ENCODE measurements at regions not wholly inside any gene's neighbourhood (a gene's known extent, or its start where the extent isn't known, plus 50 kb on each side); places are given as distances from the start of the nearest gene placed in this dataset.
A peak's percentile ranks its signal among the peaks of the same experiment; 100 is the strongest.

GRCh38 chr7:4612237-4612636 lies 69.9 kb upstream of the FOXK1 start:
- no peak overlapping the region for H3K27ac ChIP-seq (replicated peaks)
- H3K4me3 ChIP-seq (replicated peaks; ENCODE audit: insufficient read depth, low read length) = no peak overlapping the region
- no peak for DNase-seq (ENCODE audit: low read depth in 1 of 2, low spot score in 1 of 2)
- no peaks in the 10 kb centered on the region for H3K27me3 ChIP-seq (ENCODE audit: insufficient read depth, poor library complexity, severe bottlenecking)
- no peak for TF ChIP-seq POLR2AphosphoS5 (IDR thresholded peaks at IDR 0.05; ENCODE audit: low read depth)
- TF ChIP-seq SPI1 (IDR thresholded peaks at IDR 0.05; ENCODE audit: borderline replicate concordance, low read depth) = no peak
- no peak for TF ChIP-seq REST (IDR thresholded peaks at IDR 0.05; ENCODE audit: insufficient replicate concordance, low read depth)
- TF ChIP-seq CTCF (IDR thresholded peaks at IDR 0.05; ENCODE audit: insufficient read depth, low read length) = no peak
- no peak for TF ChIP-seq GABPA (IDR thresholded peaks at IDR 0.05; ENCODE audit: low read depth)

GRCh38 chr7:4612939-4613841 lies 68.9 kb upstream of the FOXK1 start:
- H3K27ac ChIP-seq (replicated peaks) = no peak overlapping the region
- no peak overlapping the region for H3K4me3 ChIP-seq (replicated peaks; ENCODE audit: insufficient read depth, low read length)
- DNase-seq (ENCODE audit: low read depth in 1 of 2, low spot score in 1 of 2) = peak in 1 of 2 experiments; percentile 50
- no peaks in the 10 kb centered on the region for H3K27me3 ChIP-seq (ENCODE audit: insufficient read depth, poor library complexity, severe bottlenecking)
- no peak for TF ChIP-seq REST (IDR thresholded peaks at IDR 0.05; ENCODE audit: insufficient replicate concordance, low read depth)
- no peak for TF ChIP-seq CTCF (IDR thresholded peaks at IDR 0.05; ENCODE audit: insufficient read depth, low read length)
- no peak for TF ChIP-seq POLR2AphosphoS5 (IDR thresholded peaks at IDR 0.05; ENCODE audit: low read depth)
- peak; percentile 74; the same call in 1 of the 2 replicates for TF ChIP-seq SPI1 (IDR thresholded peaks at IDR 0.05; ENCODE audit: borderline replicate concordance, low read depth)
- no peak for TF ChIP-seq GABPA (IDR thresholded peaks at IDR 0.05; ENCODE audit: low read depth)

- Histone ChIP-seq H3K27me3 (ENCODE audit: insufficient read depth, poor library complexity, severe bottlenecking) (no peaks in the 10 kb centered on the region), H3K4me3 (replicated peaks; ENCODE audit: insufficient read depth, low read length) (no peak overlapping the region), H3K27ac (replicated peaks) (no peak overlapping the region)
- TF ChIP-seq POLR2AphosphoS5 (IDR thresholded peaks at IDR 0.05; ENCODE audit: low read depth) (no peak), GABPA (IDR thresholded peaks at IDR 0.05; ENCODE audit: low read depth) (no peak), REST (IDR thresholded peaks at IDR 0.05; ENCODE audit: insufficient replicate concordance, low read depth) (no peak), SPI1 (IDR thresholded peaks at IDR 0.05; ENCODE audit: borderline replicate concordance, low read depth) (no peak), CTCF (IDR thresholded peaks at IDR 0.05; ENCODE audit: insufficient read depth, low read length) (no peak)
- DNase-seq (ENCODE audit: low read depth in 1 of 2, low spot score in 1 of 2) = no peak
Measured at GRCh38 chr7:4613846-4614548, 68.1 kb upstream of the FOXK1 start.
